ENCODE measurements at regions not wholly inside any gene's neighbourhood (a gene's known extent, or its start where the extent isn't known, plus 50 kb on each side); places are given as distances from the start of the nearest gene placed in this dataset.

GRCh38 chr9:13904746-13905145 is 409.2 kb downstream of the NFIB start (continued):
- TF ChIP-seq IRF3 (IDR thresholded peaks at IDR 0.05) (no peak), NFIC (IDR thresholded peaks at IDR 0.05; ENCODE audit: low read depth, low read length) (no peak), HDGF (IDR thresholded peaks at IDR 0.05) (no peak), RBBP5 (conservative IDR thresholded peaks at IDR 0.05) (no peak), EP300 (IDR thresholded peaks at IDR 0.05; ENCODE audit: borderline replicate concordance in 1 of 2, control insufficient read depth in 1 of 2, low read depth in 2 of 2, low read length in 2 of 2) (no peak), STAT1 (conservative IDR thresholded peaks at IDR 0.05) (no peak), BMI1 (IDR thresholded peaks at IDR 0.05; ENCODE audit: borderline replicate concordance) (no peak), MTA2 (IDR thresholded peaks at IDR 0.05; ENCODE audit: low read depth) (no peak), NR2C1 (IDR thresholded peaks at IDR 0.05) (no peak)

GRCh38 chr9:13904311-13904710 is 409.6 kb downstream of the NFIB start:
- ChIA-PET CTCF (no interaction called here), RAD21 (ENCODE audit: unreplicated experiment) (no interaction called here), SMC1A (ENCODE audit: uncharacterized antibody, unreplicated experiment) (no interaction called here), POLR2A (no interaction called here)
- TF ChIP-seq MTA3 (IDR thresholded peaks at IDR 0.05; ENCODE audit: borderline replicate concordance, low read length) (no peak), SREBF1 (IDR thresholded peaks at IDR 0.05; ENCODE audit: low read length) (no peak), HSF1 (IDR thresholded peaks at IDR 0.05; ENCODE audit: low read depth, low read length) (no peak), POLR2A (IDR thresholded peaks at IDR 0.05; ENCODE audit: low read depth, low read length) (no peak), MYB (IDR thresholded peaks at IDR 0.05; ENCODE audit: borderline replicate concordance, low read depth, low read length) (no peak), DPF2 (IDR thresholded peaks at IDR 0.05) (no peak), YBX1 (IDR thresholded peaks at IDR 0.05) (no peak), RELA (IDR thresholded peaks at IDR 0.05; ENCODE audit: borderline replicate concordance, partially characterized antibody) (no peak), SMAD1 (IDR thresholded peaks at IDR 0.05; ENCODE audit: low read depth, partially characterized antibody) (no peak), TARDBP (IDR thresholded peaks at IDR 0.05; ENCODE audit: borderline replicate concordance) (no peak)
- DNase-seq (ENCODE audit: low read depth, low spot score) (no peak), FAIRE-seq (no peak), ATAC-seq (no peak)
- intact Hi-C loops (cut with micrococcal nuclease; ENCODE audit: unreplicated experiment), result no loop called here
- Histone ChIP-seq H3K4me1 (ENCODE audit: control insufficient read depth, insufficient read depth, low read length) (no peaks in the 10 kb centered on the region), H3K9me3 (replicated peaks; ENCODE audit: control insufficient read depth, insufficient read depth, low read length) (no peaks in the 10 kb centered on the region), H3K4me2 (ENCODE audit: control insufficient read depth, insufficient read depth) (no peak overlapping the region), H3K4me3 (no peak overlapping the region), H3K36me3 (ENCODE audit: control insufficient read depth in 2 of 2, insufficient read depth in 2 of 2, low read length in 1 of 2) (no peaks in the 10 kb centered on the region), H3K27me3 (replicated peaks in 1 of 2; ENCODE audit: control insufficient read depth in 2 of 2, insufficient read depth in 2 of 2, low read length in 1 of 2) (no peaks in the 10 kb centered on the region), H3K9ac (ENCODE audit: control insufficient read depth, insufficient read depth, low read length) (no peak overlapping the region), H4K20me1 (ENCODE audit: control insufficient read depth, insufficient read depth) (no peaks in the 10 kb centered on the region), H2AFZ (ENCODE audit: control insufficient read depth, low read depth, low read length) (no peak overlapping the region), H3K27ac (ENCODE audit: control insufficient read depth, insufficient read depth) (no peak overlapping the region), H3K79me2 (ENCODE audit: control insufficient read depth, insufficient read depth, low read length) (no peaks in the 10 kb centered on the region)
- in situ Hi-C loops (cut with MboI), result no loop called here
- WGBS (ENCODE audit: insufficient coverage, insufficient replicate concordance, low lambda C conversion rate, missing lambda C conversion rate), result 15% methylated on average over 4 of the region's 4 CpGs
- BruUV-seq (replicated peaks), result no TSS peak
